Ovary (tissue), 3 donors: ENCODE measurements at regions not wholly inside any gene's neighbourhood (a gene's known extent, or its start where the extent isn't known, plus 50 kb on each side); places are given as distances from the start of the nearest gene placed in this dataset.

Experiments
- CTCF ChIP-seq, 3 donors: fragments of 450-650 bp in 2 of 3; fragments of 200-600 bp in 1 of 3; IDR thresholded peaks; one replicate each; pipeline versions ENCODE4 v1.5.1 to v1.8.0; 2016 to 2022; ENCODE audit warnings: antibody characterized with exemption in 3 of 3, mild to moderate bottlenecking in 1 of 3
- POLR2A ChIP-seq: fragments of 450-650 bp; IDR thresholded peaks from one replicate; pipeline ENCODE4 v1.6.1; 2017; ENCODE audit warnings: antibody characterized with exemption, mild to moderate bottlenecking, moderate library complexity
- donor health status: DM: no; HTN: no; CAD: no.

GRCh38 chr2:78420132-78420531 lies 605.4 kb upstream of the REG3G start:
- TF ChIP-seq CTCF (IDR thresholded peaks at IDR 0.05) (no peak), POLR2A (no peak)
